HEK293 (cell line): ENCODE measurements at regions not wholly inside any gene's neighbourhood (a gene's known extent, or its start where the extent isn't known, plus 50 kb on each side); places are given as distances from the start of the nearest gene placed in this dataset.

ENCODE experiments used
- CTCF ChIA-PET: fragments of 350-600 bp; formaldehyde crosslinking; extraction: SDS; loops from one replicate; lab custom pipeline; 2021; ENCODE audit warnings: antibody characterized with exemption; lab: Yijun Ruan, JAX
- POLR2A ChIA-PET: fragments of 300-600 bp; formaldehyde crosslinking; extraction: SDS; loops from one replicate; lab custom pipeline; 2020; ENCODE audit warnings: antibody characterized with exemption, inconsistent platforms; lab: Yijun Ruan, JAX
- H3K27ac ChIP-seq: fragments of 200-500 bp; sonication (Bioruptor generic); 2 replicates; pipeline ENCODE4 v1.5.1; 2014; ENCODE audit warnings: low read depth, low read length, control low read depth, inconsistent platforms; ENCODE audit errors: extremely low read depth
- H3K36me3 ChIP-seq, 2 experiments: fragments of 200-500 bp in 1 of 2; sonication (Bioruptor generic) in 1 of 2; 1 replicate in 1 of 2; 2 replicates in 1 of 2; pipeline ENCODE4 v1.5.1; 2014 to 2017; ENCODE audit warnings: inconsistent platforms in 2 of 2, low read length in 2 of 2; ENCODE audit not compliant: control insufficient read depth in 2 of 2, insufficient read depth in 1 of 2
- H3K4me1 ChIP-seq: fragments of 200-500 bp; sonication (Bioruptor generic); 2 replicates; pipeline ENCODE4 v1.5.1; 2014; ENCODE audit warnings: mild to moderate bottlenecking, low read length, inconsistent platforms; ENCODE audit not compliant: control insufficient read depth, insufficient read depth
- H3K4me3 ChIP-seq: 2 replicates; pipeline ENCODE4 v1.5.1; 2011; ENCODE audit warnings: low read depth, mild to moderate bottlenecking, control low read depth, low read length, moderate library complexity
- H3K9me3 ChIP-seq: fragments of 200-500 bp; sonication (Bioruptor generic); 2 replicates; pipeline ENCODE4 v1.5.1; 2014; ENCODE audit warnings: low read depth, low read length, inconsistent platforms; ENCODE audit not compliant: control insufficient read depth, insufficient read depth
- GLI2 ChIP-seq: fragments of 450-650 bp; formaldehyde crosslinking; IDR thresholded peaks from 2 replicates; pipeline ENCODE4; 2017; ENCODE audit warnings: missing biosample characterization, missing genetic modification characterization, low read depth, borderline replicate concordance
- GLIS1 ChIP-seq: fragments of 450-650 bp; formaldehyde crosslinking; IDR thresholded peaks from 2 replicates; pipeline ENCODE4 v1.5.1; 2016; ENCODE audit warnings: missing biosample characterization, missing genetic modification characterization
- KLF17 ChIP-seq: fragments of 450-650 bp; formaldehyde crosslinking; IDR thresholded peaks from 2 replicates; pipeline ENCODE4 v1.5.1; 2016; ENCODE audit warnings: missing biosample characterization, missing genetic modification characterization
- KLF8 ChIP-seq: fragments of 450-650 bp; formaldehyde crosslinking; IDR thresholded peaks from 2 replicates; pipeline ENCODE4 v1.5.1; 2016; ENCODE audit warnings: missing biosample characterization, missing genetic modification characterization
- KLF9 ChIP-seq: fragments of 450-650 bp; formaldehyde crosslinking; IDR thresholded peaks from 2 replicates; pipeline ENCODE4 v1.5.1; 2016; ENCODE audit warnings: missing biosample characterization, missing genetic modification characterization, low read depth
- SP3 ChIP-seq: fragments of 450-650 bp; formaldehyde crosslinking; IDR thresholded peaks from 2 replicates; pipeline ENCODE4 v1.5.1; 2016; ENCODE audit warnings: missing biosample characterization, missing genetic modification characterization
- SP7 ChIP-seq: fragments of 450-650 bp; formaldehyde crosslinking; IDR thresholded peaks from 2 replicates; pipeline ENCODE4 v1.5.1; 2016; ENCODE audit warnings: missing biosample characterization, missing genetic modification characterization
- ZFP3 ChIP-seq: fragments of 450-650 bp; formaldehyde crosslinking; IDR thresholded peaks from 2 replicates; pipeline ENCODE4 v1.5.1; 2016; ENCODE audit warnings: low read depth, missing biosample characterization, missing genetic modification characterization
- ZNF140 ChIP-seq: fragments of 450-650 bp; formaldehyde crosslinking; IDR thresholded peaks from 2 replicates; pipeline ENCODE4 v1.5.1; 2016; ENCODE audit warnings: missing biosample characterization, missing genetic modification characterization
- ZNF16 ChIP-seq: fragments of 450-650 bp; formaldehyde crosslinking; IDR thresholded peaks from 2 replicates; pipeline ENCODE4 v1.5.1; 2016; ENCODE audit warnings: low read depth, missing biosample characterization, missing genetic modification characterization
- ZNF175 ChIP-seq: fragments of 450-650 bp; formaldehyde crosslinking; IDR thresholded peaks from 2 replicates; pipeline ENCODE4 v1.5.1; 2016; ENCODE audit warnings: missing biosample characterization, missing genetic modification characterization
- ZNF311 ChIP-seq: fragments of 450-650 bp; formaldehyde crosslinking; IDR thresholded peaks from 2 replicates; pipeline ENCODE4 v1.5.1; 2017; ENCODE audit warnings: missing biosample characterization, missing genetic modification characterization, borderline replicate concordance
- ZNF350 ChIP-seq: fragments of 450-650 bp; formaldehyde crosslinking; IDR thresholded peaks from 2 replicates; pipeline ENCODE4 v1.5.0; 2017; ENCODE audit warnings: missing biosample characterization, mild to moderate bottlenecking, missing genetic modification characterization
- ZNF354C ChIP-seq: fragments of 450-650 bp; formaldehyde crosslinking; IDR thresholded peaks from 2 replicates; pipeline ENCODE4 v1.5.1; 2016; ENCODE audit warnings: missing biosample characterization, missing genetic modification characterization, low read depth, borderline replicate concordance
- ZNF394 ChIP-seq: fragments of 450-650 bp; formaldehyde crosslinking; IDR thresholded peaks from 2 replicates; pipeline ENCODE4 v1.5.1; 2016; ENCODE audit warnings: missing biosample characterization, missing genetic modification characterization, mild to moderate bottlenecking, moderate library complexity, borderline replicate concordance
- ZNF423 ChIP-seq: fragments of 450-650 bp; formaldehyde crosslinking; IDR thresholded peaks from 2 replicates; pipeline ENCODE4 v1.5.1; 2016; ENCODE audit warnings: missing biosample characterization, missing genetic modification characterization
- ZNF433 ChIP-seq: fragments of 450-650 bp; formaldehyde crosslinking; IDR thresholded peaks from 2 replicates; pipeline ENCODE4 v1.5.1; 2016; ENCODE audit warnings: missing biosample characterization, missing genetic modification characterization, low read depth
- ZNF48 ChIP-seq: fragments of 450-650 bp; formaldehyde crosslinking; IDR thresholded peaks from 2 replicates; pipeline ENCODE4 v1.5.1; 2016; ENCODE audit warnings: missing biosample characterization, missing genetic modification characterization
- ZNF561 ChIP-seq: fragments of 450-650 bp; IDR thresholded peaks from 2 replicates; pipeline ENCODE4 v1.5.1; 2018; ENCODE audit warnings: missing biosample characterization, missing genetic modification characterization, borderline replicate concordance
- ZNF596 ChIP-seq: fragments of 450-650 bp; IDR thresholded peaks from 2 replicates; pipeline ENCODE4 v1.5.0; 2018; ENCODE audit warnings: missing biosample characterization, mild to moderate bottlenecking, missing genetic modification characterization, moderate library complexity
- ZNF610 ChIP-seq: fragments of 450-650 bp; formaldehyde crosslinking; IDR thresholded peaks from 2 replicates; pipeline ENCODE4 v1.5.1; 2016; ENCODE audit warnings: missing biosample characterization, missing genetic modification characterization, borderline replicate concordance
- ZNF747 ChIP-seq: fragments of 450-650 bp; formaldehyde crosslinking; IDR thresholded peaks from 2 replicates; pipeline ENCODE4 v1.5.1; 2016; ENCODE audit warnings: missing biosample characterization, missing genetic modification characterization
- ZNF76 ChIP-seq: fragments of 450-650 bp; formaldehyde crosslinking; IDR thresholded peaks from 2 replicates; pipeline ENCODE4; 2016; ENCODE audit warnings: low read depth, missing biosample characterization, missing genetic modification characterization, borderline replicate concordance
- TF ChIP-seq, protein P1 (sequence below): fragments of 450-650 bp; formaldehyde crosslinking; IDR thresholded peaks from 2 replicates; pipeline ENCODE4 v1.5.1; 2016; ENCODE audit warnings: missing biosample characterization, missing genetic modification characterization
- TF ChIP-seq, protein P2 (sequence below): fragments of 450-650 bp; formaldehyde crosslinking; IDR thresholded peaks from 2 replicates; pipeline ENCODE4 v1.5.1; 2016; ENCODE audit warnings: missing biosample characterization, missing genetic modification characterization

DNA sequence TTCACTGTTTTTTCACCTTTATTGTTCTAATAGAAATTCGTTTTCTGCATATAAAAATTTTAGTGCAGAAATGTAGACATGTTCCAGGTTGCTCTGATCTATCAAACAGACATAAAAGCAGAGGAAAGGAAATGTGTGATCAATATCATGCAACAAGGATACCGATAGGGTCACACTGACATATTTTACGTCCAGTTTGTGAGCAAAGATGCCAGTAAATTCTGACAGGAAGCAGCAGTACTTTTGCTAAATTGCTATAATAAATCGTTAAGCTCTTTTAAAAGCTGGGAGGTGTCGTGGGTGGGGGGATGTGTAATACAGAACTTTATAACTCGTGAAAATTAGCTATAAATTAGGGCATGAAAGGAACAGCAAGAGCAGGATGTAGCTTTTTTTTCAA is 955.2 kb downstream of the BRINP3 start:
- no peaks in the 10 kb centered on the region for H3K9me3 ChIP-seq
- H3K27ac ChIP-seq, result no peak overlapping the region
- CTCF ChIA-PET, result no interaction called here
- TF ChIP-seq GLI2 (tag by site-specific recombination), result no peak
- no peak for TF ChIP-seq GLIS1 (tag by site-specific recombination)
- no peak for TF ChIP-seq SP7 (tag by site-specific recombination)
- H3K4me3 ChIP-seq, result no peak overlapping the region
- POLR2A ChIA-PET, result no interaction called here
- no peaks in the 10 kb centered on the region for H3K4me1 ChIP-seq
- no peaks in the 10 kb centered on the region for H3K36me3 ChIP-seq

GRCh38 chr1:189524501-189524900 is 953.2 kb downstream of the BRINP3 start:
- ChIA-PET CTCF (interaction anchor here (0.7 kb wide), 1 partner anchor 136 kb away, joined by 3 read pairs; no protein-coding TSS in a partner anchor), POLR2A (no interaction called here)
- Histone ChIP-seq H3K4me1 (no peaks in the 10 kb centered on the region), H3K36me3 (no peaks in the 10 kb centered on the region), H3K27ac (no peak overlapping the region), H3K4me3 (no peak overlapping the region), H3K9me3 (no peaks in the 10 kb centered on the region)
- TF ChIP-seq ZNF610 (tag by site-specific recombination) (no peak), ZNF48 (no peak), SP3 (tag by site-specific recombination) (no peak), ZNF175 (tag by site-specific recombination) (no peak)
- TF ChIP-seq, protein P1, sequence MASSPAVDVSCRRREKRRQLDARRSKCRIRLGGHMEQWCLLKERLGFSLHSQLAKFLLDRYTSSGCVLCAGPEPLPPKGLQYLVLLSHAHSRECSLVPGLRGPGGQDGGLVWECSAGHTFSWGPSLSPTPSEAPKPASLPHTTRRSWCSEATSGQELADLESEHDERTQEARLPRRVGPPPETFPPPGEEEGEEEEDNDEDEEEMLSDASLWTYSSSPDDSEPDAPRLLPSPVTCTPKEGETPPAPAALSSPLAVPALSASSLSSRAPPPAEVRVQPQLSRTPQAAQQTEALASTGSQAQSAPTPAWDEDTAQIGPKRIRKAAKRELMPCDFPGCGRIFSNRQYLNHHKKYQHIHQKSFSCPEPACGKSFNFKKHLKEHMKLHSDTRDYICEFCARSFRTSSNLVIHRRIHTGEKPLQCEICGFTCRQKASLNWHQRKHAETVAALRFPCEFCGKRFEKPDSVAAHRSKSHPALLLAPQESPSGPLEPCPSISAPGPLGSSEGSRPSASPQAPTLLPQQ, result no peak

- CTCF ChIA-PET, result no interaction called here
- Histone ChIP-seq H3K27ac (no peak overlapping the region), H3K36me3 (no peaks in the 10 kb centered on the region), H3K4me1 (no peaks in the 10 kb centered on the region), H3K4me3 (no peak overlapping the region), H3K9me3 (no peaks in the 10 kb centered on the region)
- TF ChIP-seq ZNF76 (tag by site-specific recombination) (no peak), ZNF140 (tag by site-specific recombination) (no peak), ZNF561 (no peak), KLF8 (tag by site-specific recombination) (no peak), ZNF394 (no peak), ZNF596 (tag by site-specific recombination) (no peak), ZFP3 (tag by site-specific recombination) (no peak), ZNF747 (tag by site-specific recombination) (no peak), ZNF433 (tag by site-specific recombination) (no peak), KLF9 (tag by site-specific recombination) (no peak), KLF17 (no peak), ZNF311 (tag by site-specific recombination) (no peak), ZNF350 (tag by site-specific recombination) (no peak), ZNF354C (tag by site-specific recombination) (no peak), ZNF423 (tag by site-specific recombination) (no peak), ZNF16 (tag by site-specific recombination) (no peak)
- TF ChIP-seq, protein P2, sequence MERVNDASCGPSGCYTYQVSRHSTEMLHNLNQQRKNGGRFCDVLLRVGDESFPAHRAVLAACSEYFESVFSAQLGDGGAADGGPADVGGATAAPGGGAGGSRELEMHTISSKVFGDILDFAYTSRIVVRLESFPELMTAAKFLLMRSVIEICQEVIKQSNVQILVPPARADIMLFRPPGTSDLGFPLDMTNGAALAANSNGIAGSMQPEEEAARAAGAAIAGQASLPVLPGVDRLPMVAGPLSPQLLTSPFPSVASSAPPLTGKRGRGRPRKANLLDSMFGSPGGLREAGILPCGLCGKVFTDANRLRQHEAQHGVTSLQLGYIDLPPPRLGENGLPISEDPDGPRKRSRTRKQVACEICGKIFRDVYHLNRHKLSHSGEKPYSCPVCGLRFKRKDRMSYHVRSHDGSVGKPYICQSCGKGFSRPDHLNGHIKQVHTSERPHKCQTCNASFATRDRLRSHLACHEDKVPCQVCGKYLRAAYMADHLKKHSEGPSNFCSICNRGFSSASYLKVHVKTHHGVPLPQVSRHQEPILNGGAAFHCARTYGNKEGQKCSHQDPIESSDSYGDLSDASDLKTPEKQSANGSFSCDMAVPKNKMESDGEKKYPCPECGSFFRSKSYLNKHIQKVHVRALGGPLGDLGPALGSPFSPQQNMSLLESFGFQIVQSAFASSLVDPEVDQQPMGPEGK (tag by site-specific recombination), result no peak
- POLR2A ChIA-PET, result no interaction called here
Observed at GRCh38 chr1:189530162-189530561, 947.5 kb downstream of the BRINP3 start.
